Stimulated activated naive B cell treated with anti-CD40 and anti-IgM and Interleukin-4, amounts not matched to agents 10 μg/mL and 1 μg/mL and 100 μg/mL, for 72 hours (primary cell): ENCODE measurements at regions not wholly inside any gene's neighbourhood (a gene's known extent, or its start where the extent isn't known, plus 50 kb on each side); places are given as distances from the start of the nearest gene placed in this dataset.

ENCODE experiments used
- ATAC-seq, 2 donors: fragments of 150-1000 bp; cut with Tn5 transposase; replicated peaks; 2 replicates each; pipeline ENCODE4 v1.10.0; 2021; ENCODE audit warnings: moderate library complexity in 1 of 2
- DNase-seq: peaks from one replicate; pipeline ENCODE4 v3.0.0; 2021
- H3K27ac Mint-ChIP-seq: one replicate; pipeline ENCODE4 v1.8.0; 2022; ENCODE audit warnings: mild to moderate bottlenecking, mixed read lengths
- H3K27me3 Mint-ChIP-seq, 2 donors: one replicate each; pipeline ENCODE4 v1.8.0; 2022; ENCODE audit warnings: mixed read lengths in 2 of 2
- H3K36me3 Mint-ChIP-seq, 2 donors: one replicate each; pipeline ENCODE4 v1.8.0; 2022; ENCODE audit warnings: mixed read lengths in 2 of 2, mild to moderate bottlenecking in 1 of 2
- H3K4me1 Mint-ChIP-seq, 2 donors: one replicate each; pipeline ENCODE4 v1.8.0; 2022; ENCODE audit warnings: mixed read lengths in 2 of 2, mild to moderate bottlenecking in 1 of 2
- H3K4me3 Mint-ChIP-seq, 2 donors: one replicate each; pipeline ENCODE4 v1.8.0; 2022; ENCODE audit warnings: mild to moderate bottlenecking in 2 of 2, mixed read lengths in 2 of 2, moderate library complexity in 1 of 2
- H3K9me3 Mint-ChIP-seq, 2 donors: one replicate each; pipeline ENCODE4 v1.8.0; 2022; ENCODE audit warnings: mixed read lengths in 2 of 2, mild to moderate bottlenecking in 1 of 2

GRCh38 chr11:76721755-76722677 lies 51.5 kb upstream of the LRRC32 start:
- ATAC-seq (peak; percentile 95 to 97), DNase-seq (peak; percentile 59)
- Mint-ChIP-seq H3K4me3 (peak overlapping the region in 1 of 2 donors; percentile 22), H3K27me3 (peaks cover 37 to 52% of the 10 kb centered on the region in 2 donors), H3K36me3 (no peaks in the 10 kb centered on the region), H3K9me3 (no peaks in the 10 kb centered on the region), H3K4me1 (peaks cover 6 to 15% of the 10 kb centered on the region in 2 donors), H3K27ac (no peak overlapping the region)

DNA sequence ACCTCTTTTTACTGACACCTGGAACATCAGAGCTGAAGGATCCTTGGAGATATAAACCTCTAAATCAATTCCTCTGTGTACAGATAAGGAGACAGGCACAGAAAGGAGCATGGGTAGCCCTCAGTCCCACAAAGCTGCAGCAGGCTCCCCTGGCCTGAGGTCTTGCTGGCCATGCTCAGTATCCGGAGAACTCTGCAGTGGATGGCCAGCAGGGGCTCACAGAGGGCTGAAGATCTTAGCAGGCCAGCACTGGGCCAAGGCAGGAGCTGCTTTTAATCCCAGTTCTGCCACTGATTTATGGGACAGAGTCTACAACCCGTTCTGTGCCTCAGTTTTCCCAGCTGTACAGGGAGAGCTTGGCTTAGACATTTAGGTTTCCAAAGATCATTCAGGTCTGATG lies 52.6 kb upstream of the LRRC32 start:
- ATAC-seq = no peak
- Mint-ChIP-seq H3K27me3 (peaks cover 39 to 55% of the 10 kb centered on the region in 2 donors), H3K4me3 (no peak overlapping the region), H3K9me3 (no peaks in the 10 kb centered on the region), H3K36me3 (no peaks in the 10 kb centered on the region), H3K4me1 (peaks cover 6 to 15% of the 10 kb centered on the region in 2 donors), H3K27ac (no peak overlapping the region)
- no peak for DNase-seq

DNA sequence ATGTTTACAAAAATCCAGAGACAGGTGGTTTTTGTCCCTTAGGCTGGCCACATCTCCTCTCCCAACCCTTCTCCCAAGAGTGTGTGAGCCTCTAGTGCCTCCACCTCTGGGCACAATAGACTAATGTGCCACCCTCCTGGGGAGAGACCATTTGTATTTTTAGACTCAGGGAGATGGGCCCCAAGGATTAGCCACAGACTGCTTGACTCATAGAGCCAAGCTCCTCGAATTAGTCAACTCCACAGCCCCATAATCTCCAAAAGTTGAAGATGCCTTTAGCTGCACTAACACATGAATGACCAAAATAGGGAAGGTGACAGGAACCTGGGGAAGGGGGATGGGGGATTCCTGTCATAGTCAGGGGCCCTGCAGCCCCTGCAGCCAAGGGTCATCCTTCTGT lies 53.0 kb upstream of the LRRC32 start:
- peaks cover 6 to 15% of the 10 kb centered on the region in 2 donors for H3K4me1 Mint-ChIP-seq
- H3K27ac Mint-ChIP-seq = no peak overlapping the region
- ATAC-seq (no peak), DNase-seq (no peak)
- H3K36me3 Mint-ChIP-seq = no peaks in the 10 kb centered on the region
- H3K9me3 Mint-ChIP-seq = no peaks in the 10 kb centered on the region
- H3K4me3 Mint-ChIP-seq = no peak overlapping the region
- peaks cover 39 to 55% of the 10 kb centered on the region in 2 donors for H3K27me3 Mint-ChIP-seq

DNA sequence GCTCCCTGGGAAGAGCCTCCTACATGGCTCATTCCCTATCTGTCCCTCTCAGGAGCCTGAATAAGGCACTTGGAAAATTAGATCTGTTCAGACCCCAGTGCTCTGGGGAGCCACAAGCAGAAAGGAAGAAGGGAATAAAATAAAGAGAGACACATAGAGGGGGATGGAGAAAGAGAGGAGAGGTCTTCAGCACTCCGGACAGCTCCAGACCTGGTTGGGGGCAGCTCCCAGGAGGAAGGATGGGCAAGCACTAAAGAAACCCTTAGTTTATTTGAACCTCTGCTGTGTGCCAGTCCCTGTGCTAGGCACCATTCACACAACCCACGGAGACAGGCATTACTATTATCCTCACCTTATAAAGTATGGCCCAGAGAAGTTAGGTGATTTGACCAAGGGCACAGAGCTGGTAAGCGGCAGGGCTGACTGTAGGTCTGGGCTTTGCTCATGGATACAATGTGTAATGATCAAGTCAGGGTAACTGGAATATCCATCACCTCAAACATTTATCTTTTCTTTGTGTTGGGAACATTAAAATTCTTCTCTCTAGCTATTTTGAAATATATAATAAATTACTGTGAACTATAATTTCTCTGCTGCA lies 53.7 kb upstream of the LRRC32 start:
- Mint-ChIP-seq H3K27me3 (peaks cover 39 to 55% of the 10 kb centered on the region in 2 donors), H3K36me3 (no peaks in the 10 kb centered on the region), H3K27ac (no peak overlapping the region), H3K4me3 (no peak overlapping the region), H3K4me1 (peaks cover 6 to 15% of the 10 kb centered on the region in 2 donors), H3K9me3 (no peaks in the 10 kb centered on the region)
- DNase-seq = no peak
- ATAC-seq = no peak

DNA sequence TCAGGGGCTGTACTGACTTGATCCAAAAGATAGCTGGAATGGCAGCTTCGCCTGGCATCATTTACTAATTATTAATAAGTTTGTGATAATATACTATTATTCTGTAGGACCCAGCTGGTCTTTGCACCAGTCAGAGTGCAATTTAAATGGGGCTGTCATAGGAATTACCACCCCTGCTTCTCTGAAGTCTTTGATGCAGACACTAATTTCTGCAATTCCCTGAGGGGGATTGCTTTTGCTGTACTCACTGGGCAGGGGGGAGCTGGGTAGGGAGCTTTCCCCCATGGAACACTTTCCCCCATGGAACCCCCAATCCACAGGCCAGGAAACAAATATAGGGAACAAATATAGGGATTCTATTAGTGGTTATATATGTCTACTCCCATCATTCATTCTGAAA lies 54.9 kb upstream of the TSKU start:
- Mint-ChIP-seq H3K4me1 (peaks cover 4 to 6% of the 10 kb centered on the region in 2 donors), H3K4me3 (no peak overlapping the region), H3K27me3 (peaks cover 26 to 39% of the 10 kb centered on the region in 2 donors), H3K27ac (no peak overlapping the region), H3K36me3 (no peaks in the 10 kb centered on the region), H3K9me3 (no peaks in the 10 kb centered on the region)
- ATAC-seq (no peak), DNase-seq (no peak)

GRCh38 chr11:76728778-76729177 lies 54.4 kb upstream of the TSKU start:
- Mint-ChIP-seq H3K27me3 (peaks cover 26 to 34% of the 10 kb centered on the region in 2 donors), H3K36me3 (no peaks in the 10 kb centered on the region), H3K4me3 (no peak overlapping the region), H3K9me3 (no peaks in the 10 kb centered on the region), H3K27ac (no peak overlapping the region), H3K4me1 (peaks cover 4 to 6% of the 10 kb centered on the region in 2 donors)
- DNase-seq (no peak), ATAC-seq (no peak)

- Mint-ChIP-seq H3K27ac (no peak overlapping the region), H3K9me3 (no peaks in the 10 kb centered on the region), H3K4me1 (peaks cover 4 to 6% of the 10 kb centered on the region in 2 donors), H3K4me3 (no peak overlapping the region), H3K36me3 (no peaks in the 10 kb centered on the region), H3K27me3 (peaks cover 21 to 29% of the 10 kb centered on the region in 2 donors)
- no peak for ATAC-seq
- DNase-seq = no peak
Observed at GRCh38 chr11:76729214-76729613, 53.9 kb upstream of the TSKU start.

GRCh38 chr11:76730887-76731565 lies 52.1 kb upstream of the TSKU start:
- no peak overlapping the region for H3K27ac Mint-ChIP-seq
- H3K4me1 Mint-ChIP-seq = peaks cover 4 to 6% of the 10 kb centered on the region in 2 donors
- H3K36me3 Mint-ChIP-seq = no peaks in the 10 kb centered on the region
- DNase-seq (no peak), ATAC-seq (no peak)
- H3K9me3 Mint-ChIP-seq = no peaks in the 10 kb centered on the region
- H3K4me3 Mint-ChIP-seq = no peak overlapping the region
- peaks cover 16 to 18% of the 10 kb centered on the region in 2 donors for H3K27me3 Mint-ChIP-seq

- Mint-ChIP-seq H3K27ac (no peak overlapping the region), H3K4me1 (peaks cover 4 to 6% of the 10 kb centered on the region in 2 donors), H3K9me3 (no peaks in the 10 kb centered on the region), H3K4me3 (no peak overlapping the region), H3K36me3 (no peaks in the 10 kb centered on the region), H3K27me3 (peaks cover 12 to 16% of the 10 kb centered on the region in 2 donors)
- DNase-seq (no peak), ATAC-seq (peak; percentile 76 to 82)
Observed at GRCh38 chr11:76732643-76733042, 50.5 kb upstream of the TSKU start.
